HG02610 (cell line): ENCODE measurements at regions not wholly inside any gene's neighbourhood (a gene's known extent, or its start where the extent isn't known, plus 50 kb on each side); places are given as distances from the start of the nearest gene placed in this dataset.
"Not testable (repeated sequence)": the region's sequence is repeated elsewhere in the genome, so short reads cannot be mapped to it uniquely, and the experiment has no call there.

Source experiments
- ATAC-seq: cut with Tn5 transposase; IDR thresholded peaks from one replicate; pipeline ENCODE4 v1.9.1; 2021; ENCODE audit warnings: mild to moderate bottlenecking, moderate library complexity; ENCODE audit not compliant: unreplicated experiment

DNA sequence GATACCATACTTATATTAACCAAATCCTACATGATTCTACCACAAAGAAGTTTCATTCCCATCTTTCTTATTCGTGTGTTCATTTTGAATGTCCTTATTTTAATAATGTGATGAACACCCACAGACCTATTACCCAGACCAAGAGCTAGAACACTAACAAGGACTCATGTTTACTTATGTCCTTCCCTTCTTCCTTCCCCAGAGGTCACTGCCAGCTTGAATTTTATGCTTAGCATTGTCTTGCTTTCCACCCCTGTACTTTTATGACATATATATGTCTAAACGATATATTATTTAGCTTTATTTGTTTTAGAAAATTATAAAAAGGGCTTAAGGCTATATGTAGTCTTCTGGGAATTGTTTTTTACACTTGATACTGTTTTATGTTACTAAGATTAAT lies 238.6 kb downstream of the LRIG3 start:
- ATAC-seq: no peak

DNA sequence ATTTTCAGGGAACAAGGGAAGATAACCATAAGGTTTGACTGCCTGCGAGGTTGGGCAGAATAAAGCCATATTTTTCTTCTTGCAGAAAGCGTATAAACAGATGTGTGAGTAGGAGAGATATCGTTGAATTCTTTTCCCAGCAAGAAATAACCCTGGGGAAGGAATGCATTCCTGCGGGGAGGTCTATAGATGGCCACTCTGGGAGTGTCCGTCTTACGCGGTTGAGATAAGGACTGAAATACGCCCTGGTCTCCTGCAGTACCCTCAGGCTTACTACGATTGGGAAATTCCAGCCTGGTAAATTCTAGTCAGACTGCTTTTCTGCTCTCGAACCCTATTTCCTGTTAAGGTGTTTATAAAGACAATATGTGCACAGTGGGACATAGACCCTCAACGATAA lies 225.0 kb downstream of the LRIG3 start:
- no peak for ATAC-seq

DNA sequence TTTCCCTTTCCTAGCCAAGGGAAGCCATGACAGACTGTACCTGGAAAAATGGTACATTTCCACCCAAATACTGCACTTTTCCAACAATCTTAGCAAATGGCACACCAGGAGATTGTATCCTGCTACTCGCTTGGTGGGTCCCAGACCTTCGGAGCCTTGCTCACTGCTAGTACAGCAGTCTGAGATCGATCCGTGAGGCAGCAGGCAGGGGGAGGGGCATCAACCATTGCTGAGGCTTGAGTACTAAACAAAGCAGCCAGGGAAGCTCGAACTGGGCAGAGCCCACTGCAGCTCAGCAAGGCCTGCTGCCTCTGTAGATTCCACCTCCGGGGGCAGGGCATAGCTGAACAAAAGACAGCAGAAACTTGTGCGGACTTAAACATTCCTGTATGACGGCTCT lies 218.8 kb downstream of the LRIG3 start:
- no peak for ATAC-seq

DNA sequence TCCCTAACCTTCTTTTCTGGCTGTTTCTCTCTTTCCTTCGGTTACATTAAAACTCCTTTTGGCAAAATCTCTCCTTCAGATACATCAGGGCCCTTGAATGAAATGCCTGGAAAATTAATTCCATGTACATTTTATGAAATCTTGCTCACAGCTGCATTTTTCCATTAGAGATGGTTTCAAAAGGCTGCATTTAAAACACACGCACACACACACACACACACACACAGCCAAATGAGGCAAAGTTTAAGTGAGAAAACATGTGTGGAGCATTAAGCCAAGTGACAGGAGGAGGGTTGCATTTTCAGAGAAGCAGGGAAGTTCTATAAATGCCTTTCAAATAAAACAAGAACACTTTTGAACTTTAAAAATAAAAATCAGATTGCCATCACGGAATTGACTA lies 216.4 kb downstream of the LRIG3 start:
- no peak for ATAC-seq

DNA sequence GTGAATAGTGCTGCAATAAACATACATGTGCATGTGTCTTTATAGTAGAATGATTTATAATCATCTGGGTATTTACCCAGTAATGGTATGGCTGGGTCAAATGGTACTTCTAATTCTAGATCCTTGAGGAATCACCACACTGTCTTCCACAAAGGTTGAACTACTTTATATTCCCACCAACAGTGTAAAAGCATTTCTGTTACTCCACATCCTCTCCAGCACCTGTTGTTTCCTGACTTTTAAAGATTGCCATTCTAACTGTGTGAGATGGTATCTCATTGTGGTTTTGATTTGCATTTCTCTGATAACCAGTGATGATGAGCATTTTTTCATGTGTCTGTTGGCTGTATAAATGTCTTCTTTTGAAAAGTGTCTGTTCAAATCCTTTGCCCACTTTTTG lies 215.5 kb downstream of the LRIG3 start:
- ATAC-seq: not testable (repeated sequence)

DNA sequence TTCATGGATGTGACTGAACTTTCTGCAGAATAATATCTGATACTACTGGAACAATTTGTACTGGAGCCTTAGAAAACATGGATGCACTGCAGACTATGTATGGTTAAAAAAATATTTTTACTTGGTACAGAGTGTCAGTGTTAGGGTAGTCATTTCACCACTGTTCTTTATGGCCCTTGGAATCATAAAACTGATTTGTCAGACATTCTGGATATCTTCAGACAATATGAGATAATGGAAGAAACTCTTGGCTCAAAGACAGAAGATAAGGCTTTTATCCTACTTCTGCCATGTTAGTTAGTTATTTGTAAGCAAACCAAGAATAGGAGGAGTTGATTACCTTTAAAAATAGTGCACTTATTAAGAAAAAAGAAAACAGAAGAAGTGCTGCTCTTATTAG lies 209.4 kb downstream of the LRIG3 start:
- ATAC-seq: no peak

DNA sequence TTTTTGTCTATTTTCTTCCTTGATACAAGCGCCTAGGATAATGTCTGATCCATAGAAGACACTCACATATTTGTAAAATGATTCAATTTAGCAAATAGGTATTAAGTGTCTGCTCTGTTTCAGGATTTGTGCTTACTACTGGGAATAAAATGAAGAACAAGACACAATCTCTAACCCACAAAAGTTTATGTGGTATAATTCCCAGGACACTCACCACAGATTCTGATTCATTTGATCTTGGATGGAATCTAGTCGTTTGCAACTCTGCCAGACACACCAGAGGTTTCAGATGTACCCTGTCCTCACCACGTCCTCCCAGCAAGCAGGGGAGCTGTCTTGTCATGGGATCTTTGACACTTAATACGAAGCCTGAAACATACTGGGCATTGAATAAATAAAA lies 208.3 kb downstream of the LRIG3 start:
- ATAC-seq: no peak

DNA sequence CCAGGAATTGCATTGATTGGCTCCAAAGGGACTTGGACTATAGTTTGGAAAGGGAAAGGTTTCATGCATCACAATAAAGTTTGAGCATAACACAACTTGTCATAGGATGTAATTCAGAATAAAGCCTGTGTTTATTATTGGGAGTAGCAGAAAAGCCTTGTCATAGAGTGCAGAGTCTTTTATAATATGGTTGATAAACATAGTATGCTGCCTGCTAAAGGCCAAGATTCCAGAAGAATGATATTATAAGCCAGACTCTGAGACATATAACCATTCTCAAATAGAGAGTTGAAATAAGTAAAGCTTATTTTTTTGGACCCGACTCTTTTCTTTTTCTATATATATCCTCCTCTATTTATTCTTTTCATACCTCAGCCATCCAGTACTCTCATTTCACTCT lies 207.3 kb downstream of the LRIG3 start:
- ATAC-seq: no peak

DNA sequence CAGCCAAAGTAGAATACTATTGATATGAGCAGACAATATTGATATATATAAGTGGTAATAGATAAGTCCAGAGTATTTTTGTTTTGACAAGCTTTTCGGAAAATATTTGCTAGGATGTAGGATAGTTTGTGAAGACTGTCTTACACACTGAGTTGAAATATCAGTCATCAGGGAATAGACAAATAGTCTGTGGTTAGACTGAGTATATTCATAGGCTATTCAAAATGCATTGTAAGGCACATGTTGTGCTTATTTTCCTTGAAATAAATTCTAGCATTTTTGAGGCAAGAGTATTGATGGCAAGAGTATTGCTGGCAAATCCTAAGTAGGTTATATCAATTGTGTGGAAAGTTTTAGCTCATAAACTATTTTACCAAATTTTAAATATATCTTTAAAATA lies 201.1 kb downstream of the LRIG3 start:
- no peak for ATAC-seq

DNA sequence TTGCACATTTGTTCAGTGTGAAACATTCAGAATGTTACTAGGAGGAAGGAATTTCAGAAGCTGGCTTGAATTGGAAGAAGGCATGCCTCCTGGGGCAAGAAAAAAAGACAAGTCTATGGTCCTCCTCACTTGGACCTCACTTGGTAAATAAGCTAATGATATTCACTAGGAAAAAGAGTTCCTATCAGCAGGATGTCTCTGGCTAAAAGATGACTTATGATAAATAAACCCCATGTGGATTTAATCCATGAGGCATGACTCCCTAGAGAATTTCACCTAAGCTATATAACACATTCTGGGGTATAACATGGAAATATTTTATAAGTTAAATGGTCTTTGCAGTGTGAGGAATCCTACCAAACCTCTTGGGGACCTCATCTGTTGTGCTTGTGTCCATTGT lies 199.9 kb downstream of the LRIG3 start:
- no peak for ATAC-seq

DNA sequence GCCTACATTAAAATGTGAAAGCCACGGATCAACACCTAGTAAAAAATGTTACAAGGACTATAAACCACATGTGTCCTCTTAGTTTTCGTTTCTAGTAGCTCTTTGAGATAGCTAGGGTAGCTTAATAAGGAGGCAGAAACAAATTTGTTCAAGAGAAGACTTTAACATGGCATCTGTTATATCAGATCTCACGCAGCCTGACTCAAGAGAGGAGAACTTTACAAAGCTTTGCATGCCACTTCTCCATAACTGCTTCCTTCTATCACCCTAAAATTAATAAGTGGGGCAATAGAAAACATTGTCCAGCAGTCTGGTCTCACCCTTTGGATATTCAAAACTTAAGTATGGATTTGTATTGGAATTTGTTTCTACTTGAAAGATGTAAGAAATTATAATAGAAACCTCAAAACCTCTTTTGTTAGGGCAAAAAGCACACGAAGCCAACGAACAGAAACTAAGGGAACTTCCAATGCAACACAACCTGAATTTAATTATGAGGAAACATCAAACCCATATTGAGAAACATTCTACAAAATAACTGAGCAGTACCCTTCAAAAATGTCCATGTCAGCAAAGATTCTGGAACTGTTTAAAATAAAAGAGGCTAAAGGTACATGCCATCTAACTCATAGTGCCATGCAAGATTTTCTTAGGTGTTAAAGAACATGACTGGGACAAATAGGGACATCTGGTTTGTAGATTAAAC lies 194.8 kb downstream of the LRIG3 start:
- ATAC-seq: no peak

DNA sequence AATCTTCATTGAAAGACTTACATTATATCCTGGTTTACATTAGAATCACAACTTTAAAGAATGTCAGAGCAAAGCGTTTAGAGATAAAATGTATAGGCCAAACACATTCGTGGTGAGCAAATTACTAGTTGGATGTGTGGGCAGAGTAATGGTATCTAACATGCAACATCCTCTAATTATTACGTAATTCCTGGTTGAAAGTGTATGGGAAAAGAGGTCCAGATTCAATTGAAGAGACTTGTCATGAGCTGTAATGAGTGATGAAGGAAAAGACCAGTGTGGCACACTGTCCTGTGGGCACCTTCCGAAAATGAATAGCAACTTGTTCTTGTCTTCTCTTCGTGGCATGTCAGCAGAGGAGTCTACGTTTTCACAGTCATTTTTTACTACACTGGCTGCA lies 192.8 kb downstream of the LRIG3 start:
- no peak for ATAC-seq

DNA sequence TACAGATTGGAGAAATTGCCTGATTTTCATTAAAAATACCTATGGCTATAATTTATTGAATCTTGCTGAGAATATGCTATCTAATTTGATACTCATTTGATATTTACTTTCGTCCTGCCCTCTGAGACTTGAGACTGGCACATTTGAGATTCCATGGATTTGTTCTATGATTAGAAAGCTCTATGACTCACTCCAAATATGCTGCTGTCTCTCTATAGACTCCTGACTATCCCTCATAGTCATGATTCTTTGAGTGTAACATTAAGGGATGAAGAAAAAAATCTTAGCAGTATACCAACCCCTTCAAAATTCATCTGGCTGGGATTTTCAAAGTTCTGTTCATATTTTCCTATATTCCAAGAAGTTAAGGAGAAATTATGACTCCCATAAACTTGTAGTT lies 191.9 kb downstream of the LRIG3 start:
- no peak for ATAC-seq

DNA sequence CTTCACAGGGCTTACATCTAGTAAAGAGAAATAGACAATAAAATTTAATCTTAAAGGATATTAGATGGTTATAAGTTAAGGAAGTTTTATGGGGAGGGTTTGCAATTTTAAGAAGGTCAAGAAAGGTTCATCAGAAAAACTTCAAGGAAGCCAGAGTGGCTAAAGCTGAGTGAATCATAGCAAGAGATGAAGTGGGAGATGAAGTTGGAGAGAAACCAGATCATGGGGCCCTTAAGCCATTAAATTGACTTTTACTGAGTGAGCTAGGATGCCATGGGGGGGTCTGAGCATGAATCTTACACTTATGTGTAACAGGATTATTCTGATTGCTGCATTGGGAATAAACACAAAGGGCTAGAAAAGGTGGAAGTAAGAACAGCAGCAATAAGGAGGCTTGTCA lies 189.2 kb downstream of the LRIG3 start:
- no peak for ATAC-seq

DNA sequence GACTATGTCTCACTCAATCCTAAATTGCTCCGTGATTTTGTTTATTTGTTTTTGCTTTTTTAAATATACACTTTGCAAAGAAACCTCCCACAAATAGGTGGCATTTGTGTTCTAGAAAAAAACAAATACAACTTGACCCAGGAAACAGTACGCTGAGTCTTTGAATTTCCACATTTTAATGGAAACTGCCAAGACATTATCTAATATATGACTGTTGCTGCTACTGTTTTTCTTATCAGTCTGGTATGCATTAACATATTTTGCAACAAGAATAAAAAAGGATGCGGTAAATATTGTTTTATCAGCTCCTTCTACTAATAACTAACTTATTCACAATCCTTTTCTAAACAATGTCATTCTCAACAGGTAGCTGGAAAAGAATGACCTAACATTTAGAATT lies 187.4 kb downstream of the LRIG3 start:
- ATAC-seq: no peak

DNA sequence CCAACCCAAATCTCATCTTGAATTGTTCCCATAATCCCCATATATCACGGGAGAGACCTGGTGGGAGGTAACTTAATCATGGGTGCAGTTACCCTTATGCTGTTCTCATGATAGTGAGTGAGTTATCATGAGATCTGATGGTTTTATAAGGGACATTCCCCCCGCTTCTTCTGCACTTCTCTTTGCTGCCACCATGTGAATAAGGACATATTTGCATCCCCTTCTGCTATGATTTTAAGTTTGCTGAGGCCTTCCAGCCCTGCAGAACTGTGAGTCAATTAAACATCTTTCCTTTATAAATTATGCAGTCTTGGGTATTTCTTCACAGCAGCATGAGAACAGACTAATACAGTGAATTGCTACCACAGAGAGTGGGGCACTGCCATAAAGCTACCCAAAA lies 179.1 kb downstream of the LRIG3 start:
- ATAC-seq: no peak

DNA sequence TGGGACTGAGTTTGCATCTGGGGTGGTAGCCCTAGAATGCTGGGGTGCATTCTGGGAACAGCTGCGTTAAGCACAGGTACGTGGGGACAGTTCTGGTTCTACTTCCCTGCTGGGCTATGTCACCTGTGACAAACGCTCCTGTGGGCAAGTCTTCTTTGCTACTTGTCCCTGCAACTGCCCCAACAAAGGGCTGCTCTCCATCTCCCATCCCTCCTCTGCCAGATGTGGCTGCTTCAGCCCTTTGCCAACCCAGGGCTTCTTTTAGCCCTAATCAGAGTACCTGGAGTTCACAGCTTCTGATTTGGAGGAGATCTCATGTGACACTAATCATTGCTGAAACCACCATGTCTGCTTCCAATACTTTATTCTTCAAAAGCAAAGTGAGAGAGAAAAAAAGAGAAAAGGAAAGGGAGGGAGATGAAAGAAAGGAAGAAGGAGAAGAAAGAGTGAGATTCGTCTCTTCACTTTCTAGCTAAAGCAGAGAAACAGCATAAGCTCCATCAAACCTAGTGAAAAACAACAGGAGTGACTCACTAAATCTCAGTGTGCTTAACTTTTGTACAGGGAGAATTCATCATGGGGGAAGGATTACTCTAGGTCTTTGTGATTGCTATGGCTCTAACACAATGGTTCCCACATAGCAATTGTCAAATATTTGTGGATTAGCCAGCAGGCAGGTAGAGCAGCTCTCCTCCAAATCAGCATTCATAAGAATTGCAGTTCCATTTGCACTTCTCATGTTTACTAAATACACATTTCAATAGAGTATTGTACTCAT lies 174.8 kb downstream of the LRIG3 start:
- no peak for ATAC-seq

DNA sequence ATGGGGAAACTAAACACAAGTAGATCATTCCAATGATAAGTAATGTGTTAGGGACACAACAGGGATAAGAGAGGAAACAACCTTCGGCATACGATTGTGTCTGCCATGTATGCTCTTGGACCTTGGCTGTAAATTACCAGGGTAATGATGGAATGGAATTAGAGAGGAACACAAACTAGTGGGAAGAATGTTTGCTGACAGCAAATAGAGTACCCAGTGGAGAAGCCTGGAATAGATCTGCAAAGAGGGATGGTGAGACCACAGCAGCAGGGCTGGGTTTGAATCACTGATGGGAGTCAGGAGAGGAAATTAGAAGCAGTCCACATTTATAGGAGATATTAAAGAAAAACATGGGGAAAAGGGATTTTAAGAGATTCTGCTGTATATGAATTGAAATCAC lies 172.8 kb downstream of the LRIG3 start:
- no peak for ATAC-seq

DNA sequence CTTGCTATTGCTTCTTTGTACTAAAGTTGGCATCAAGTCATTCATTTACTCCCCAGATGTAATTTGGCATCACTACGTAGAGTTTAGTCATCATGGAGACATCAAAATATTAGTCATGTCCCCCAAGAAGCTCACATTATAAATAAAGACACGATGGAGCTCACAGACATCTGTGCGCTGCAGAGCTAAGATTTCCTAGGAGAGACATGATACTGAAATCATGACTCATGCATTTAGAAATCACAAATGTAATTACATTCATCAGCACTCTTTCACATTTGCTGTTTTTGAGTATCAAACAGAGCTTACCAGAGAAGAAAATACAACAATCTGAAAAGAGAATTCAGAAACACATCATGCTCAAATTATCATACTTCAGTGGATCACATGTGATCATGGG lies 169.8 kb downstream of the LRIG3 start:
- no peak for ATAC-seq

DNA sequence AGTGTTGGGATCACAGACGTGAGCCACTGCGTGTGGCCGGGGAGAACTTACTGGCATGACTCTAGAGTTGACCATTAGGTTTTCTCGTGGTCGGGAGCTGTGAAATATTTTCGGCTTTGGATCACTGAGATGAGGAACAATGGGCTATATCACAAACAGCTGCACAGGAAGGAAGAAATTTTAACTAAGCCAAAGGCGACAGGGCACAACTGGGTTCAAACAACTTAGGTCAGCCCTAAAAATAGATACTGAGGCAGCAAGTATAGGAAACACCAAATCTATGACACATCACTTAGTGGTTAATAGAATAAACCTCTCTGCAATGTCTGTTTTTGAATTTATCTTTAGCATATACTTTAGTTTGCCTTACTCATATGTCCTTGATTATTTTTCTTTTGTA lies 162.9 kb downstream of the LRIG3 start:
- no peak for ATAC-seq

DNA sequence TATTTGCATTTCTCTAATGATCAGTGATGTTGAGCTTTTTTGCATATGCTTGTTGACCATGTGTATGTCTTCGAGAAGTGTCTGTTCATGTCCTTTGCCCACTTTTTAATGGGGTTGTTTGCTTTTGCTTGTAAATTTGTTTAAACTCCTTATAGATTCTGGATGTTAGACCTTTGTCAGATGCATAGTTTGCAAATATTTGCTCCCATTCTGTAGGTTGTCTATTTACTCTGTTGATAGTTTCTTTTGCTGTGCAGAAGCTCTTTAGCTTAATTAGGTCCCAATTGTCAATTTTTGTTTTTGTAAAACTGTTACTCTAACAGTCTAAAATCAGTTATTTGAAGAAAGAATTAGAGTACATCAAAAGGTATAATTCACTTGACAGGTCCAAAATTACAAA lies 160.6 kb downstream of the LRIG3 start:
- not testable (repeated sequence) for ATAC-seq

DNA sequence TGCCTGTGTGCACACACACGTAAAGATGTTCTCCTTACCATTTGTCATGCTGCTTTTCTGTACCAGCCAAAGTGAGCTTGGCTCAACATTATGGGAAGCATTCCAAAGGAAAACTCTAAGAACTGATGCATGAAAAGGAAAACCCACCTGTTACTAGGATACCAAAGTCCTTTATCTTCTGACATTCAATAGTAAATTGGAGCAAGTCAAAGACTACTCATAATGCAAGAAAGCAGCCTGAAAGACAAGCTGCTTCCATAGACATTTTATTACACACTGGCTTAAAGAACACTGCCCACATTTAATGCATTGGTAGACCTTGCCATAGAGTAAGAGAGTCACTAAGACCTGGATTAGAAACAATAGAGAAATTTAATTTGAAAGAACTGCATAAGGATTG lies 159.0 kb downstream of the LRIG3 start:
- ATAC-seq: no peak
